NCI-H2107 (cell line): ENCODE measurements at regions not wholly inside any gene's neighbourhood (a gene's known extent, or its start where the extent isn't known, plus 50 kb on each side); places are given as distances from the start of the nearest gene placed in this dataset.

ENCODE experiments used
- DNase-seq: peaks from one replicate; lab custom pipeline; 2025; lab: John Stamatoyannopoulos, UW

DNA sequence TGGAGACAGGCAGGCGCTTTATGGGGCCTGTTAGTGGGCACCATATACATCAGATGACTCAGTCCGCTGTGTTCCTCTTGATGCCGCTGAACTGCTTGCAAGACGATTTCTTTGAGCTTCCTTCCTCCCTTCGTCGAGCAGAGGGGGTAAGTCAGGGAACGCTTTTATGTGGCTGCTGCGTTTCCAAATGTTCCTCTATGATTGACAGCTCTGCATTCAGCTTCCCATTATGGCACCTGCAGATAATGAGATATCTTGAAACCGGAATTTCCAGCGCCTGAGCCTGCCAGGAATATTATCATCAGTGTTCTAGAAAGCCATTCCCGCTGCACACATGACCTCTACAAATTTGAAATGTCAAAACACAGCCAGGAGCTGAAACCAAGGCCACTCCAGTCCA is 257.0 kb downstream of the TSHZ3 start:
- no peak for DNase-seq

DNA sequence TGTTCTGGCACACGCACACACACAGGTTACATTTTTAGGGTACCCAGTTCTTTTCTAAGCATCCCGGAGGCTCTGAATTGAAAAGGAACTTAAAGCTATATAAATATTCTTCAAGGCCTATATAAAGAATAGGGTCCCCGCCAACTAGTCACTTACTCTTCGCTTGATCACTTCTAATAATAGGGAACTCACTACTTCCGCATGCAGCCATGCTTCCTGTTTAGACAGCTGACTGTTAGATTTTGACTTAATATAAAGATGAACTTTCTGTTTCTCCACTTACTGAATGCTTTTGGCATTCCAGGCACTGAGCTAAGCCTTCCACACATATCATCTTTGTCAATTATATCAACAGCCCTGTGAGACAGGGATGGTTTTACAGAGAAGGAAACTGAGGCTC is 259.6 kb downstream of the TSHZ3 start:
- no peak for DNase-seq

DNA sequence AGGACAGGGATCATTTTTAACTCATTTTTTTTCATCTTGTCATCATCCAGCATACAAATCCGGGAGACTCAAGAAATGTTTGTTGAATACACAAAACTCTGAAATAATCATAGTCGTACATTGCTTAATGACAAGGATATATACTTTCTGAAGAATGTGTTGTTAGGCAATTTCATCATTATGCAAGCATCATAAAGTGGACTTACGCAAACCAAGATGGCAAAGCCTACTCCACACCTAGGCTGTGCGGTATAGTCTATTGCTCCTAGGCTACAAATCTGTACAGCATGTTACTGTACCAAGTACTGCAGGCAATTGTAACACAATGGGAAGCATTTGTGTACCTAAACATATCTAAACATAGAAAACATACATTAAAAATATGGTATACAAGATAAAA is 264.1 kb downstream of the TSHZ3 start:
- no peak for DNase-seq

DNA sequence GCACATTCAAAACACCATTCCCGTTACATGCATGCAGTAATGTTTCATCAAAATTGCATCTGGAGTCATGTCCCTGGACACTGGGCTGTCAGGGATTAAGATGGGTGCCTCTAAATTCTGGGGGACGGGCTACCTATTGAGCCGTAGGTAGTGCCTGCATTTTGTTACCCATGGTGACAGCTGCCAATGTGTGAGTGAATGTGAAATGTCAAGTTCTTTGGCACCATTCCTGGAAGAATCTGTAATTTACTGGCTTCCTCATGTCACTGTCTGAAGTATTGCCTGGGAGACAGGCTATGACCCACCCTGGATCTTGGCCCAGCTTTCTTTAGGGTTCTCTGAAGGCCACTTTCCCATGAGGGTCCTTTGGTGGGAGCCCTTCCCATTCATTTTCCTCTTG is 266.1 kb downstream of the TSHZ3 start:
- no peak for DNase-seq

DNA sequence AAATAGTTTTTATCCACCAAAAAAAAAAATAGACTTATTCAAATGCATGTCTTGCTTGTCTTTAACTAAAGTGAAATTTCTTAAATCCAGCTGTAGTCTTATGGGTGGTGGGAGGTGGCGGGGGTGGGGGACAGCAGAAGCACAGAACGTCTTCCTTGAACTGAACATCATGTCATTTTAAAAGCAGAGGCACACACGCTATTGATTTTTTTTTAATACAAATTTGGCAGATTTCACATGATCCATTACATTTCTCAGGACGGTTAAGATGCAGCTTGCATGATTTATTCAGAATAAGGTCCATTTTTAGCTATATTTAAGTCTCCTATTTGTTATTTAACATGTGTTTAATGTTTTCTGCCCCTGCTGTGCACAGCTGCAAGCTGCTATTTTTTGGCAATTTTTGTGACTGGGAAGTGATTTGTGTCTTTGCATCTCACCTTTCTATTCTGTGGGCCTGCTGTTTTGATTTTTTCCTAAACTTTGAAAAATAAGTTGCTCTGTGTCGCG is 274.0 kb downstream of the TSHZ3 start:
- no peak for DNase-seq

DNA sequence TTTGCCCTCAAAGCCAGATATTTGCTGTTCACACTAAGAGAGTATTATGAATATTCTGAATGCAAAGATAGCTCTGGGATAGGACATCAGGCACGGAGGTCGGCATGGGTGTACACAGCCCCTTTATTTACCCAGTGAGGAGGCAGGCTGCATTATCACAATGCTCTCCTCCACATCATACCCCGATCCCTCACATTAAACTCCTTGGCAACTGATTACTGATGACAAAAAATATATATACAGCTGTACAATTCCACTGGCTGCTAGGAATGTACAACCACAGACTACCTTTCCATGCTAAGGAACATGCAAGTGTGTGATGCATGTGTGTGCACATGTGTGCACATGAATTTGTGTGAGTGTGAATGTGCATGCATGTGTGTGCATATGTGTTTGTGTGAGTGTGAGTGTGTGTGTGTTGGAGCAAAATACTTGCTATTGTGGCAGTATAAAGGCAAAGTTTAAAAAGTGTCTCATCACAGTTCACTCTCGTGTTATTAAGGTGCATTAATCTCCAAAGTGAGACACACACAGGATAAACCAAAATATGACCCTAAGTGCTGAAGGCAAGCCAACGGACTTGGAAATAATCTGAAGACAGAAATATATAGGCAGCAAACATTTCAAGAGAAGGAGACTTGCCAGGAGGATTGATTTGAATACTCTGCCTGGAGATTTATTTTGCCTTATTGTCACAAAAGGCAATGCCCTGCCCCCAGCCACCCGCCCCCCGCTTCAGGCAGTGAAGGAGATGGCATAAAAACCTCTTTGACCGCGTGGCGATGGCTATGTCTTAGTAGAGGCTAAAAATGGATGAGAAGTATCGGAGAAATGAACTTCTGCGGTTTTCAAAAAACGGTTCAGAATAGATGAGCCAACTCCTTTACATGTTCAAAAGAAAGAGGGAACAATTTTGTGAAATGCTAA is 274.8 kb downstream of the TSHZ3 start:
- DNase-seq: no peak

DNA sequence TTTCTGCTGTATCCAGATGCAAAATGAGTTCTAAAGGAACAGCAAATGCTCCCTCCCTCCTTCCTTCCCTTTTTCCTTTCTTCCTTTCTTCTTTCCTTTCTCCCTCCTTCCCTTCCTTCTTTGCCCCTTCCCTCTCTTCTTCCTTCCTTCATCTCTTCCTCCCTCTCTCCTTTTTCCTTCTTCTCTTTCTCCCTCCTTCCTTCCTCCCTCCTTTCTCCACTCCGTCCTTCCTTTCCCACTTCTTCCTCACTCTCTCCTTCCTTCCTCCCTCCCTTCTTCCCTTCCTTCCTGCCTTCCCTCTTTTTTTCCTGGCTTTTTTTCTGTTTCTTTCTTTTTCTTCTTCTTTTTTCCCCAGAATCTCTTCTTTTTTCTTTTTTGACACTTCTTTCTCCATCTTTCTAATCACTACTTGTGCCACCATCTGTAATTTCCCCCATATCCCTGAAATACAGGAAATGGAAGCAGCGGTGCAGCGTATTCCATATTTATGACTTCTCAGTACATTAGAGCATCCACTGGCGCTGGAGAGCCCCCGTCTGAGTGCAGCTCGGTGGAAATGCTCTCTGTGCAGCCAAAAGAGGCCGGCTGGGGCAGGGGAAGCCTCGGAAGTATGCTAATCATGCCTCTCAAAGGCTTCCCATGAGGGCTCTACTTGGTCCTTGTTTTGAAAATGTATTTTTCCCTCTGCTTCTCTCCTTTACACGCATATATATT is 275.6 kb downstream of the TSHZ3 start:
- DNase-seq: no peak

DNA sequence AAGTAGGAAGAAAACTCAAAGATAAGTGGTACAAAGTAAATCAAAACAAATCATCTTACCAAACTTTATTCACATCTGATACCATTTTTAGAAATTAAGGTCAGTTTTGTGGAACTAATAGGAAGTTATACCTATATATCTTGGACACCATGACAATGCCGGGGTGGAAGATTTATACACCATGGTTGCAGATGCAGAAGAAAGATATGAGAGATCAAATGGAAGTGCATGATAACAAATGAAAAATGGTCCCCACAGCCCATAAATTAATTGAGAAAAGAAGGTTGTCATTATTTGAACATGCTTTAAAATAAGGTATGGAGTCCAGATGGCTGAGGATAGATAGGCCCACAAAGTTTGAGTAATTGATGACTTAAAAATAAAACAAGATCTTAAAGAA is 276.8 kb downstream of the TSHZ3 start:
- no peak for DNase-seq

DNA sequence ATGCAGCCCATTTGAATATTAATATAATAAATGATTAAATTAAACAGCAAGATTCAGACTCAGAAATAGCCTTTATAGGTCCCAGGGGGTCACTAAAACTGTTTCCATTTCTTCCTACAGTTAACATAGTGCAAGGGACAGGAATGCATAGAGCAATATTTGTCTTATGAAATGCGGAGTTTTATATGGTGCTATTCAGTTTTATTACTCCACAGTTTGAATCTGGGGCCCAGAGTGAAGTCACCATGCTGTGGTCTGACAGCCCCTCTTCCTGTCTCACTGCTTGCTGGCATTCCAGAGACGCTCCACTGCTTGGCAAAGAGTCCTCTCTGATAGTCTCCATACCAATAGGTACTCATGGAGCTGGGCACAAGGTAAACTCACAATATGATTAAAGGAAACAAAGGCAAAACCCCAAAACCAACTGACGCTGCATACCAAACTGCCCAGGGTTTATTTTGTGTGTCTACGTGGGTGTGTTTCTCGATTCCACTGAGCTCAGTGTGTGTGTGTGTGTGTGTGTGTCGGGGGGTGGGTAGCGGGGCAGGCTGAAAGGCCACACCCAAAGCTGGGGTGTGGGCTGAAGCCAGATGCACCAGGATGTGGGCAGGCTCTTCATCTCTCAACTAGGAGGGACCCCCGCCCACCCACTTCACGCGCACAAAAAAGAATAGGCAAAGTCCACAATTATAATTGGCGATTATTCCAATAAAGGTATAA is 277.9 kb downstream of the TSHZ3 start:
- DNase-seq: no peak

DNA sequence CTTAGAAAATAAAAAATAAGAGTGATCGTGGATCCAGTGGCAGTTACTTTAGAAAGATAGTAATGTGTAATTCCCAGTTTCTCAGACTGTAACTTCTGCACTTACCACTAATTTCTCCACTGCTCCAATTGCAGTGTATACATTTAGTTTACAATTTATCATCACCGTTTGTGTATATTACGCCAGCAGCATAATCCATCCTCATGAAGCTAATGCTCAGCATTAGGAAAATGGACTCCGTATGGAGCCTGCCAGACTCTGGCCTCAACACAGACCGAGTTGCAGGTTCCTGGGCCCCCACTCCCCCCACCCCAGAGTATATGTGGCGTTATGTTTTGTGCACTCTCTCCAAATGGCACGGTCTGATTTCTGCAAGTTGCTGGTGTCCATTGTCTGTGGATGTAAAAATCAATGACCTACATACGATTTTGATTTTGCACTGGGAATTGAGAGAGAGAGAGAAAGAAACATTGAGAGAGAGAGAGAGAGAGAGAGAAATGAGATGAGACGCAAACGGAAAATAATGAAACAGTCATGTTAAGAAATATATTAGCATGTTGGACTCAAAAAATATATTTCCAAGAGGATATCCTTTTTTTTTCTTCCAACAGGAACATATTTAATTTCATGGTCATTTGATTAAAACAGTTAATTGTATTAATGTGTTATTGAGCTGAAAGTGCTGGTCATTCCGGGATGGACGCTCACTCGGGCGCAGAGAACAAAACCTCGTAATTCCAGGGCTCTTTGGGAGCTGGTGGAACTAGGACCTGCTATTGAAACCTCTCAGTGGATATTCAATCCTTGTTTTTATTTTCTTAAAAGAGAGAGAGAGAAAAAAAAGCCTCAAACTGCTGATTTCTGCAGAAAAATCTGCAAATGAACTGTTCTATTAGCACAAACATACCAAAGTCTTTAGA is 278.8 kb downstream of the TSHZ3 start:
- no peak for DNase-seq

DNA sequence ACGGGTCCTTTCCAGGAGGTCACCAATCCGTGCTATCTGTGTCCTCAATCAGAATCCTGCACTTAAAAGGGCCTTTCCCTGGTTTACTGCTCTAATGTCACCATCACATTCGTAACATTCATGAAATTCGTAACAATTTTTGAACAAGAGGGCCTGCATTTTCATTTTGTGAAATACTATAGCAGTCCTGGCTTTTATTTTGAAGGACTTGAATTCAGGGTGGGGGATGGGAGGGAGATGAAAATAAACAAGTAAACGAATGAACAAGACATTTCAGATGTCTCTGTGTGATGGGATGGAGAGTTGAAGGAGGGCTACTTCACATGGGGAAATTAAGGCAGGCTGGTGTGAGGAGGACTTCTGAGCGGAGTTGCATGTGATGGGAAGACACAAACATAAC is 281.0 kb downstream of the TSHZ3 start:
- no peak for DNase-seq

DNA sequence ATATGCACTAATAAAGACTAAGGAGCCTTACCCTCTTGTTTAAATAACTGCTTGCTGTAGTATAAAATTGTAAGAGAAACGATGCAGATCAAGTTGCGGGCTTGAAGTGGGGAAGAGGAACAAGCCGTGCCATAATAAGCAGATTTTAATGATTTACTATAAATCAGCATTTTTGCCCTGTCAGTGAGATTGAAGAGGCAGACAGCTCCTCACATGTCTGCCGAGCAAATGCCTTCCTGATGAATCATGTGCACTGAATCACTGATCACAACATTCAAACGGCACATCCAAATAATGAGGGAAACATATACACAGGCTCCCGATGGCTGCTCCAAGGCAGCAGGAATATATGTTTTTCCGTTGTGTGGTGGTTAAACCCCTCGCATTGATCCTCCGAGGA is 282.9 kb downstream of the TSHZ3 start:
- no peak for DNase-seq

DNA sequence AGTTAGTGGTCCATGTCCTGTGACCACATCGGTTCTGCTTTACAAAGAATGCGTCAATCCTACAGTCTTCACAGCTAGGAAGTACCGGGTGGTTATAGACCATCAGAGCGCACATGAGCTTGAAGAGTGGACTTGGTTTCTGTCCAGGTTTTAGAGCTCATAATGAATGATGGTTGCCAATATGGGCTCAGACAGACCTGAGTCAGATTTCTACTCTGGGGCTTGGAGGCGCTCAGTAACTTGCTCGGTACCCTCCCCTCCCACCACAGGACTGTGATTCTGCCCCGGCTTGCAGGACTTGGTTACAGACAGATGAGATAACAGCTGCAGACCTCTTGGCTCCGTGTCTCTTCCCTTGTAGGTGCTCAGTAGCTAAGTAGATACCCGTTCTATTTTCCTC is 284.7 kb downstream of the TSHZ3 start:
- no peak for DNase-seq

DNA sequence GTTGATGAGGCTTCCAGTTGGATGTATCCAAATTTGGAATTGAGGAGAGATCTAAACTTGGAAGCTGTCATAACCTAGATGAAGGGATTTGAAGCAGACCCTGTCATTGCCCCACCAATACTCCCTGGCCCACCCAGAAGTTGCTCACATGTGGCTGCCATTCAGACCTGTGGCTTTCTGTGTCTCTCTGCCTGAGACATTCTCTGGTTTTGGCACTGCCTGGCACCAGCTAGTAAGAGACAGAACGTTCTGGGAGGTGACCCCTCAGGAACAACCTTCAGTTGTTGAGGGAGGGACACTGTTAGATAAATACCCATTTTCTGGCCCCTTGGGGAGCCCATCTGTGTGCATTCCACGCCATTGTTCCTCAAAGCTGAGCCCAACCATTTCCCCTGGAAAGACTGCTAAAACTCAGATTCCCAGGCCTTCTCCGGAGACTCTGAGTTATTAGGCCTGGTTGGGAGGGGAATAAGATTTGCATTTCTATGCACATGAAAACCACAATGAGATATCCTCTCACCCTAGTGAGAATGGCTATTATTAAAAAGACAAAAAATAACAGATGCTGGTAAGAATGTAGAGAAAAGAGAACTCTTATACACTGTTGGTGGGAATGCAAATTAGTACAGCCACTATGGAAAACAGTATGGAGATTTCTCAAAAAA is 290.4 kb downstream of the TSHZ3 start:
- DNase-seq: no peak

DNA sequence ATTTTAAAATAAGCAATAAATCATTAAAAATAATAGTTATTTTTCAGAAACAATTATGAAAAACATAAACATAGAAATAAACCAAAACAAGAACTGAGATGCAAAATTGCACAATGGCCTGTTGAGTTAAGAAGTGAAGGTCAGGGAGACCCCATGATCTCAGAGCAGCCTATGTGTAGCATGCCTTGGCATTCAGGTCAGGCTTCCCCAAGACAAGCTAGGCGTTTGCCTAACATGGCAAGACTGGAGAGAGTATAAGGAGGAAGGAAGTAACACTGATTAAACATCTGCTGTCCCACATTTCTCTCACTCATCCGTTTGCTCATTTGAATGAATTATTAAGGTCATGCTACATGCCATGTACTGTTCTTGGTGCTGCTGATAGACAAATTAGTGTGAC is 291.8 kb downstream of the TSHZ3 start:
- DNase-seq: no peak

DNA sequence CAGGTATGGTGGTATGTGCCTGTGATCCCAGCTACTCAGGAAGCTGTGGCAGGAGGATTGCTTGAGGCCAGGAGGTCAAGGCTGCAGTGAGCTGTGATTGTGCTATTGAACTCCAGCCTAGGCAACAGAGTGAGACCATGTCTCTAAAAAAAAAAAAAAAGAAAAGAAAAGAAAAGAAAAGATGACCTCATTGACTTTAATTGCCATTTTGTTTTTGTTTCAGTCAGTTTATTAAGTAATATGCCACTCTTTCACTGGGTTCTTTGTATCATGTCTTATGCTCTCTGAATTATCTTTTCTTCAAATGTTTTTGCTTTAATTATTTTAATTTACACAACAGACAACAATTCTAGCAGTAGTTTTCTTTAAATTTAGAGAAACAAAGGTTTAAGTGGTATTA is 293.8 kb downstream of the TSHZ3 start:
- no peak for DNase-seq

DNA sequence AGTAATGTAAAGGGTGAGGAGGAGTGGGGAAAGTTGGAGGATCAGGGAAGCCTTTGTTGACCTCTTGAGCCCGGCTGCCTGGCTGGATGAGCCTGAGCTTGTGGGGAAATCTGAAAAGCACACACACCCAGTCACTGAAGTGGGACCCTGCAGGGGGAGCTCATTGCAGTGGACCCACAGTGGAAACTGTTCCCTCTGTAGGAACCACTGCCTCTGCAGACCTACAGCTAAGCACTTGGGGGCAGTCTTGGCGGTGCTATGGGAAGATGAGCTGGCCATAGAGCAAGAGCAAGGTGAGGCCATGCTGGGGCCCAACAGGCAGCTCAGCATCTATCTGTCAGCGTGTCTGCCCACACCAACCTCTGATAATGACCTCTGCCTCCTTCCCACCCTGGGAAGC is 294.8 kb downstream of the TSHZ3 start:
- no peak for DNase-seq

DNA sequence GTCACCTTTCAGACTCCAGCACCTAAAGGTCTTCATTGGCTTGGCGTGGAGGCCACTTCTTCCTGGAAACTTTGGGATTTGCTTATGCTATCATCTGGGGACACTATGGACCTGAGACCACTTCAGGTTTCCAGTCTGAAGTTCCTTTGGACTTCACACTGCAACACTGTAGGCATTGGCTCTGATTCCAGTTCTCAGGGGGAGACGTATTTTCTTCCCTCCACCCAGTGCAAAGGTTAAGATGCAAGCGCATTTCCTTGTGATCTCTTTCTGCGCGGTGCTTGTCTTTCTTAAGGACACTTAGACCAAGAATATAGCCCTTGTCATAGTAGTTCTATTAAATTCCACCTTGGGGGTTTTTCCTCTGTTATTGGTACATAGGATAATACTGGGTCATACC is 299.8 kb downstream of the TSHZ3 start:
- no peak for DNase-seq

DNA sequence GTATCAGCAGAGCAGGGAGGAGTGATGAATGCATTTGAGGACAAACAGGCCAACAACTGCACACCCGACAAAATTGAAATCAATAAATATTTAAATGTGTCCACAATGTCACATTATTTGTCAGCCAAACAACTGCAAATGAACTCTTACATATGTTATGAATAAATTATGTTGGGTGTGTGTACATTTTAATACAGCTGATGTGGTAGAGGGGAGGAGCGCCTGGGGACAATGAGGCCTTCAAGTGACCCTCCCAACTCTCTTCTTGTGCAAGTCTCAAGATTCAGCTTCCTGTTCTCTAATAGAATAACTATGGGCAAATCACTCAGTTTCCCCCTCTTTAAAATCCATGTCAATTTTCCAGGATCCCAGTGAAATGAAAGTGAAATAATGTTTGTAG is 303.2 kb downstream of the TSHZ3 start:
- DNase-seq: no peak

DNA sequence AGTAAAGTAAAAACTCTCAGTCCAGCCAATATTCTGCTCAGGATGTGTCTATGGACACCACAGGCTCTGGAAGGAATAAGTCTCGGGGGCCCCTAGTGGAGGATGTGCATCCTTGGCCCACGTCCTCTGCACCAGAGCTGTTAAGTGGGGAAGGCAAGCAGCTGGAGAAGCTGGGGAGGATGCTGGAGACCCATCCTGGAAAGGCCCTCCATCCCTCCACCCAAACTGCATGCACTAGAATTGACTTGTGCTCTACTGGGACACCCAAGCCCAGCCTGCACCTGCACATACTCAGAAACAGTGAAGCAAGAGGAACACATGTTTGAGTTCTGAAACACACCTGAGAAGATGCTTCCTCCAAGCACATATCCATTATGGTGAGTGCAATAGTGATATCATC is 307.8 kb downstream of the TSHZ3 start:
- DNase-seq: no peak

DNA sequence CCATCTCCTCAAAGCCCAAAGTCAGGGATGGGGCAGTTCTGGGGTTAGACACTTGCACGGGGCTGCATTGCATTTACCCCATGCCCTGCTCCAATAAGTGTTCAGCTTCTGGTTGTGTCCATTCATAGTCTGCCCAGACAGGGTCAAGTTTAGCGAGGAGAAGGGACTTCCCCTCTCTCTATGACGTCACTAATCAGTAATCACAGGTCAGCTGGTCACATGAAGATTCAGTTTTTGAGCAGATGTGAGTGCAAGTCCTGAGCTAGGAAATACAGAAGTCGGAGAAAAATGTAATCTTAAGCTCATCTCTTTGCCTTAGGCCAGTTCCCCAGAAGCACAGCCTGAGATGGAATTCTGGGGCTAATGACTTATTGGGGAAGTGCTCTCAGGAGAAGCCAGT is 310.1 kb downstream of the TSHZ3 start:
- DNase-seq: no peak
